ENCODE measurements at regions not wholly inside any gene's neighbourhood (a gene's known extent, or its start where the extent isn't known, plus 50 kb on each side); places are given as distances from the start of the nearest gene placed in this dataset.

DNA sequence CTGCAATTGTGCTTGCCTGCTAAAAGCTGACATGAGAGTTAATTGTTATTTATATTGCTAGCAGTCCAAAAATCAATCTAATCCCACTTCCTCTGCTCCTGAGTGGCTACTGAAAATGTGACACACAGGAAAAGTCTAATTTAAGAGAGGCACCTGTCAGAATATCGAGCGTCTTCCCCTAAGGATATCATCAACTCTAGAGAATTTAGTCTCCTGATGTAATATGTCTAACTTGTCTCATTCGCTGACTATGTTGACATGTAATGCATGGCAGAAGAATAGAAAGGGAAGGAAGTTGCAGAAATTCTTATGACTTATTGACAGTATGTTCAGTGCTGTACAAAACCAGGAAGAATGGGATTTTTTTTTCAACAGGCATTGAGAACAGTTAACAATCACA is 893.4 kb upstream of the CDH8 start:
- no peak for DNase-seq

DNA sequence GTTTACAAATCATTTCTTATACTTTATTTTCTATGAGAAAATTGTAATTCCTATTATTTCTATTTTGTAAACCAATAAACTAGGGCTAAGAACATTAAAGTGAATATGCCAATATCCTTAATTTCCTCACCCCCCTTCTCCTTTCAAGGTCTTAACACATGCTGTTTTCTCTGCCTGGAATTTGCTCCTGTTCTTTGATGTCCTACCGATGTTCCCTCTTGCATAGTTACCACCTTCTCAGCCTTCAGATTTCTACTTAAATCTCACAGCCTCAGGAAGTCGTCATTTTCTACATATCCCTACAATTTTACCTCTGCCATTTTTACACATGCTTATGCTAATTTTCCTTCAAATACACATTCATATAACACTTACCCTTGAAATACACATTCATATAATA is 890.9 kb upstream of the CDH8 start:
- DNase-seq: no peak

- DNase-seq: no peak
These were observed 890.0 kb upstream of the CDH8 start for GRCh38 chr16:62926121-62926801.

DNA sequence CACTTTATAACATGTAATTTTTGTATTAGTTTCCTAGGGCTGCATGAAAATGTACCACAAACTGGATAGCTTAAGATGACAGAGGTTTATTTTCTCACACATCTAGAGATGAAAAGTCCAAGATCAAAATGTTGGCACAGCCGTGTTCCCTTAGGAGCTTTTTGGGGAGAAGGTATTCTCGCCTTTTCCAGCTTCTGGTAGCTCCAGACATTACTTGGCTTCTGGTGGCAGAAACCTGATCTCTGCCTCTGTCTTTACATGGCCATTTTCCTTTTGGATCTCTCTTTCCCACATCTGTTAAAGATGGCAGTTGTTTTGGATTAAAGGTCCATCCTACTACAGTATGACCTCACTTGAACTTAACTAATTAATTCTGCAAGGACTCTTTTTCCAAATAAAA is 885.7 kb upstream of the CDH8 start:
- DNase-seq: no peak

DNA sequence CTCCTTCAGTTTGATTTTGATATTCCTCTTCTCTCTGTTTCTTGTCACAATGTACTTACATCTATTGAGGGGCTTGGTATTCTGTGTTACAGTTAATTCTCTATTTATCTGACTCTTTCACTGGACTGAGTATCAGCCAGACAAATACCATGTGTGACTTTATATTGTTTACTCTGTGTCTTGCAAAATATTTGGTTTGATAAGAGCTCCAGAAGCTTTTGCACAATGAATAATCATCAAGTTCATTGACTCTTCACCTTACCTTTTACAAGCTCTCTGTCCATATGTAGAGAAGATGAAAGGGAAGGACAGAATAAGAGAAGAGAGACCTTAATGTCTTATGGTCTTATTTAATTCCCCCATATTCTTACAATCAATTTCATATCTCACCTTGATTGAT is 877.7 kb upstream of the CDH8 start:
- no peak for DNase-seq

DNA sequence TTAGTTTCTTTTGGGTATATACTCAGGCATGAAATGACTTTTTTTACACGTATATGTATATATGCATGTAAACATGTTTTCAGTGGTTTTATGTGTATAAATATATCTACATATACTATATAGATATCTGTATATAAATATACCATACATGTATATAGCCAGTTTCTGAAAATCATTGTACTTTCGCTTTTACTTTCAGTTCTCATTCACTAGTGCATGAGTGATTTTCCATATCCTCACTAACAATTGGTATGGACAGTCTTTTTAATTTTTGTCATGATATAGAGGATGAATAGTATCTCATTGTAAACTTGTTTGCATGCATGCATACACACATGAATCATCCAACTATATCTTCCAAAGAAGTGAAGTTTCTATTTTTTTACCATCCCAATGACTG is 877.1 kb upstream of the CDH8 start:
- no peak for DNase-seq

DNA sequence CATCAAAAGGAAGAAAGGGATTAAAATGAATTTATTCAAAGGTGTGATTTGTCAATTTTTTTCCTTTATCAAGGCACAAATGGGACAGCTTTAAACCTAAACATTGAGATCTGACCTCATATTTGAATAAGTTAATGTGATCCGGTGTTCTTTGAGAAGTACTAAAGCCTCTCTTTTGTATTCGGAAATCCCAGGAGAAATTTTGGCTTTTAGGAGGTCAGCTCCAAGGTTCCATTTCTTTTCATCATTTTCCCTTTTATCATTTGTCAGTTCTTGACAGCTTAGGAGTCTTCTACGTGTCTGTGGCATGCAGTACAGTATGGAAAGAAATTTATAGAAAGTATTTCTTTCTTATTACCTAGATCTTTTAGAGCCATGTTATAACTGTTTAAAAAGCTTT is 873.4 kb upstream of the CDH8 start:
- no peak for DNase-seq

DNA sequence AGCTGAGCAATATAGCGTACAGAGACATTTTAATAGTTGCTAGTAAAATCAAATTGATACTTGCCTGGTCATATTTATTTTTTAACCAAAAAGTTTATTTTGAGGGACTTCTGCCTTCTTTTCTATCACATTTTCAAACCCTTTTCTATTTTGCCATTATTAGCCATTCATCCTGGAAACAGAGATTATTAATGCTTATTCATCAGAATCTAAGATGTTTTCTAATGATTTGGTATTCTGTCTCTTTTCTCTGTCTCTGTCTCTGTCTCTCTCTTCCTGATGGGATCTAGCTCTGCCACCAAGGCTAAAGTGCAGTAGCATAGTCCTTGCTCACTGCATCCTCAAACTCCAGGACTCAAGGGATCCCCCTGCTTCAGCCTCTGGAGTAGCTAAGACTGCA is 871.3 kb upstream of the CDH8 start:
- no peak for DNase-seq

DNA sequence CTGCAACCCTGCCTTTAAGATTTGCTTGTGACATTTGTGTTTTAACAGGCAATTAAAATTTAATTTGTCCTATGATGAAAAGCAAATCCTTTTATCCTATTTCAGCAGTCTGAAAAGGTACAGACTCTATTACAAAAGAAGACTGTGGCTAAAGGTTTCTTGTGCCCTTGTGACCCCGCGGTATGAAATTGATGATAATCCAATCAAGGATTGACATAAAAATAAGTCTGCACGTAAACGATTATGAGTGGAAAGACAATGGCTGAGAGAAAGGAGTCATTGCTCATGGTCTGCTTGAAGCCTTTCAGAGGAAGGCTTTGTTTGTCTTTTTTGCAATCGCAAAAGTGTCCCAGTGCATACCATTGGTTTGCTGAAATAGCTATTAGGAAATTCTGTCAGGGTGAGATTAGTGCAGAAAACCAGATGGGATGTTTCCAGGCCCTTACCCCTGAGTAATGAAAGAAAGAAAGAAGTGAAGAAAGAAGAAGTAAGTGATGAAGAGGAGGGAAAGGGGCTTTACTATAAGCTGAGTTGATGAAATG is 867.8 kb upstream of the CDH8 start:
- DNase-seq: no peak

DNA sequence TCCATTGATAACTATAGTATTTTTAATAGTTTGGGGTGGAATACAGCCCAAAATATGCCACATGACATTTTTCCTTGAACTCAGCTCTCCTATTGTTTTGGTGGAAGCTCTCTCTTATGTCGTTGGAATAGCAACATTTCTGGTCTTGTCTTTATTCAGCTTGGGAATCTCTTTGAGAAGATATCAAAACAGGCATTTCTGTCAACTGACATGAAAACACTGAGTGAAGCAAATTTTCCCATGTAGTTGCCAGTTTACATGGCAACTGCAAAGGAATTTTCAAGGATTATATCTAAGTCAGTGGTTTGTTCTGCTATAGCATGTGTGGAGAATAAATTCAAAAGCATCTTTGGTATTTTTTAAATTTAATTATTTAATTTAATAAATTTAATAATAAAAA is 863.5 kb upstream of the CDH8 start:
- no peak for DNase-seq

GRCh38 chr16:62889097-62889496 is 852.9 kb upstream of the CDH8 start:
- no peak for DNase-seq

DNA sequence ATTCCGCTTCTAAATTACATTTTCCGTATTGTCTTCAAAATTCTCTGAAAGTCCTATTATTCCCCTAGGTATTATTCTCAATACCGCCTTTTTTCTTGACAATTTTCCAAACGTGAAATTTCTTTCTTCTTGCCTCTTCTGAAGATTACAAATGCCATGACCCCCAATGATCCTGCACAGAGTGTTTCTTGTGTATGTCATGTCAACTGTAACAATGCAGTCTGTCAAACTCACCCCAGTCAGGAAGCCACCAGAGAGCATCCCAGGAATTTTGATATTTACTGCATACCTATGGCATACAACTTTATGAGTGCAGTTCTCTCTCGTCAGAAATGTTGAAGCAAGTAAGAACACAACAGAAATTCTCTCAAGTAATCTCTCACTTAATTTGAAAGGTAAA is 847.3 kb upstream of the CDH8 start:
- DNase-seq: no peak

- no peak for DNase-seq
These were observed 846.4 kb upstream of the CDH8 start for GRCh38 chr16:62882552-62883221.

DNA sequence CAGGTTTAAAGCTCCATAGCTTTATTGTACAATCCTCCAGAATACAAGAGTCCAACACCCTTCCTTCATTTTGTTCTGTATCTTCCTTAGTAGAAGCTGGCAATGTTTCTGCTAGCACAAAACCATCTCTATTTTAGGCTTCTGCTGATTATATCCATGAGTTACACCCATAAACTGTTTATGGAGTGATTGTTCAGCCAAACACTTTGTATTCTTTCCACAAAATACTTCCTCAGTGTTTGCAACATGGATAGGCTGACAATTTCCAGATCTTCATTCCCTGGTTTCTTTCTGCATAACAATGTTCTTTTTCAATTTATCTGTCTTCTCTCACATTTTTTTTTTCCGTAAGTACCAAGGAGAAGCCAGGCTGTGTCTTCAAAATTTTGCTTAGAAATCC is 839.9 kb upstream of the CDH8 start:
- no peak for DNase-seq

DNA sequence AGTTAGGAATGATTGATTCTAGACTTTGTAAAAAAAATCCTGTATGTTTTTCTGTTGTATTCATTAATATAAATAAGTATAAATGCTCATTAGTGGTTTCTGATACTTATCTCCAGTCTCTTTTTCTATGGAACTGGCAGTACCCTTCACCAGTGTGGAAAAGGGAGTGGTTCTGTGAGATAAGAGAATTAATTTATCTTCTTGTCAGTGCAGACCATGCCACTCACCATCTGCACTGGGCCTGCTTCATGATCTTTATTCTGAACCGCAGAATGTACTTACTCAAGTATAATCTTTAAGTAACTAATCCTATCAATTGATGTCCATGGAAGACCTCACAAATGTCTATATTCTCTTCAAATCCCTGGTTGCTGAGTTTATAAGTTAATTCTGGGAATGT is 836.1 kb upstream of the CDH8 start:
- DNase-seq: no peak

DNA sequence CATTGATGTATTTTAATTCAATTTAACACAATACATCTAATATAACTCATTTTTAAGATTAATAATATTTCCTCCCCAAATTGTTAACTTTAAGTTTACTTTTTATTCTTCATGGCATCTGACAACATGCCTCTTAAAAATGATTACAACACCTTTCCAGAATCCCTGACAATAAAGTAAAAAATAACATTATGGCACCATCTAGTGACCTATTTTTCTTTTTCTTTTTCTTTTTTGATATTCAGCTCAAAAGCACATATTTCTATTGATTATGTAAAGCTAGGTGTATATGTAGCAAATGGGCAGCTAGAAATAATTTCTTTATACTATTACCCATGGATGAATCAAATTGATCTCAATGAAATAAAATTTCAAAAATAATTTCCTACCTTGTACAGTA is 834.3 kb upstream of the CDH8 start:
- DNase-seq: no peak

- DNase-seq: no peak
These were observed 833.6 kb upstream of the CDH8 start for GRCh38 chr16:62869837-62870236.

DNA sequence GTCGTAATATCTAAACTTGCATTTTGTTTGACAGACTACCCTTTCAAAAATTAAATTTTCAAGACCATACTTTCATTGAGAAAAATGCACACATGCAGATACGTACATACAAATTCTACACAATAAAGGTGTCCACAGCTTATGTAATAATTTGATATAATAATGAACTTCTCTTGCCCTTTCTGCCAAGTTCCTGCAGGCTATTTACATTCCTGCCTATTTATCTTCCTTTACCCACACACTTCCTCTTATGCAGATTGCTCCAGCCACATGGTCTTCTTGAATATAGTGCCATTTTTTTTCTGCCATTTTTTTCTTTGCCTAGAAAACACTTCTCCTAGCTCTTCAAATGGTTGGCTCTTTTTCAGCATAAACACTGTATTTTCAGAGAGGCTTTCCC is 826.9 kb upstream of the CDH8 start:
- no peak for DNase-seq

DNA sequence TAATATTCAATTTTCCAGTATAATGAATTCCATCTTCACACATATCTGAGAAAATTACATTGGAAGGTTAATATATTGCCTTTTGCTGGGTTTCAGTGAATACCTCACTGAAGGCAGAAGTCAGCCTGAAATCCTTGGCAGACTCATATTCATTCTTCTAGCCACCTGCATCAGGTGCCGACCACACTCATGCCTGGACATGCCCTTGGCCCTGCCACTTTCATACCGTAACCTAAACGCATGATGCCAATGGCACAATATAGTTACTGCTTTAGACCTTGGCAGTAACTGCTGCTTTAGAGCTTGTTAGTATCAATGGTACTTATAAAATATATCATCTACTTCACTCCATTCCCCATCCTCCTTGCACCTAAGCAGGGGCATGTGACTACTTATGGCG is 817.6 kb upstream of the CDH8 start:
- no peak for DNase-seq

GRCh38 chr16:62846399-62847057 is 810.3 kb upstream of the CDH8 start:
- no peak for DNase-seq

GRCh38 chr16:62832214-62832613 is 796.0 kb upstream of the CDH8 start:
- DNase-seq: no peak

- no peak for DNase-seq
These were observed 795.1 kb upstream of the CDH8 start for GRCh38 chr16:62831235-62831850.

DNA sequence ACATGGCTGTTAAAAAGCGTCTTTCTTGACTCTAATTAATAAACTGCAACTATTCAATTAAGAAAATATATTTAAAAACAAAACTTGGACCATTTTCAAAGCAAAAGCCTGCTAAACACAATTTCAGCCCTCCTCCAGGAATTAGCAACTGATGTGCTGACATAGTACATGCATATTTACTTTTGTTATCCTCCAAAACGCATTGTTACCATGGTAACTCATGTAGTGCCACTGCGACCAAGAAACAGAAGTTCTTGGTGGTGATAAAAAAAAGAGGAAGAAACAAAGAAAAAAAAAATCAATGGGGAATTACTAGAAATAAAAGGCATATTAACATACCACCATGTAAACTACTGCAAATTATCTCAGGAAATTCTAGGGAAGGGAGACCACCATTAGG is 793.4 kb upstream of the CDH8 start:
- no peak for DNase-seq

- DNase-seq: no peak
These were observed 792.8 kb upstream of the CDH8 start for GRCh38 chr16:62829084-62829483.
